ENCODE measurements at regions not wholly inside any gene's neighbourhood (a gene's known extent, or its start where the extent isn't known, plus 50 kb on each side); places are given as distances from the start of the nearest gene placed in this dataset.

DNA sequence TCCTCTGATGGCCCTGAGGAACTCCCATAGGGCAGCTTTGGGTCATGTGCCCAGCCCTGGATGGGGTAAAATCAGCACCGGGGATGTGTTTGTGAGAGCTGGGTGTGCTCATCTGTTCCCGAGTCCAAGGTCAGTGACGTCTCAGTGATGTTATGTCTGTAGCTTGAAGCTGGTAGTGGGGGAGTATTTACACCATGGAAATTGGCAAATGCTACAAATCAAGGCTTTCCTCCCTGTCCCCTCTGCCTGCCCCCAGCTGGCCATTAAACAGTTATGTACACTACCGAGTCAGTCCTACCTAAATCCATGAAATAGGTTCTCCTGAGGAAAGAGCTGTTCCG lies 117.8 kb upstream of the SLC25A33 start:
- Histone ChIP-seq H3K79me1 (ENCODE audit: insufficient read depth, low read depth, low read length, poor library complexity, severe bottlenecking) (no peaks in the 10 kb centered on the region), H4K8ac (replicated peaks; ENCODE audit: insufficient read length, low read depth, low read length) (no peak overlapping the region)
- no CpG with 5 or more reads among the region's 5 CpGs for WGBS (ENCODE audit: extremely low coverage, insufficient read length, low lambda C conversion rate)

More for the DNA sequence above, 117.8 kb upstream of the SLC25A33 start:
- no peaks in the 10 kb centered on the region for H3K9me3 Mint-ChIP-seq
- Histone ChIP-seq H3K56ac (ENCODE audit: insufficient read length, low read depth, low read length) (no peak overlapping the region), H2AK5ac (ENCODE audit: insufficient read length, low read length) (no peak overlapping the region), H4K5ac (ENCODE audit: insufficient read length, low read depth, low read length) (no peak overlapping the region), H3K23ac (ENCODE audit: insufficient read length, low read depth, low read length) (no peak overlapping the region), H3K9me3 (ENCODE audit: control insufficient read depth, low read depth, low read length) (no peaks in the 10 kb centered on the region), H4K91ac (ENCODE audit: insufficient read length, low read depth, low read length) (no peak overlapping the region), H2AFZ (ENCODE audit: low read length) (no peak overlapping the region), H3K4me2 (ENCODE audit: insufficient read depth, insufficient read length, low read length) (no peak overlapping the region), H3K18ac (ENCODE audit: insufficient read length, low read depth, low read length) (no peak overlapping the region), H3K4me1 (ENCODE audit: insufficient read depth, low read length) (no peaks in the 10 kb centered on the region), H2BK5ac (ENCODE audit: insufficient read length, low read length) (no peak overlapping the region), H2BK12ac (ENCODE audit: insufficient read length, low read depth, low read length) (no peak overlapping the region), H3K79me2 (ENCODE audit: insufficient read depth, low read length) (no peaks in the 10 kb centered on the region), H3K9ac (ENCODE audit: extremely low read depth, insufficient read length, low read length) (no peak overlapping the region), H3K14ac (ENCODE audit: insufficient read depth, low read length) (no peak overlapping the region), H3T11ph (ENCODE audit: low read length) (no peak overlapping the region), H3K27me3 (ENCODE audit: insufficient read depth, low read length) (no peaks in the 10 kb centered on the region; the same call in 1 of the 2 replicates), H2BK120ac (ENCODE audit: low read depth, low read length, poor library complexity, severe bottlenecking) (no peak overlapping the region), H2BK20ac (ENCODE audit: low read depth, low read length, poor library complexity, severe bottlenecking) (no peak overlapping the region), H2BK15ac (ENCODE audit: low read depth, low read length) (no peak overlapping the region), H4K20me1 (ENCODE audit: control insufficient read depth, insufficient read depth, insufficient read length) (no peaks in the 10 kb centered on the region), H3K4ac (ENCODE audit: low read depth, low read length) (no peak overlapping the region), H3K27ac (ENCODE audit: insufficient read length, low read depth, low read length) (no peak overlapping the region), H3K23me2 (ENCODE audit: insufficient read length, low read depth, low read length, poor library complexity, severe bottlenecking) (no peaks in the 10 kb centered on the region)
- H3K4me3 Mint-ChIP-seq, result no peak overlapping the region
- no peaks in the 10 kb centered on the region for H3K36me3 Mint-ChIP-seq (ENCODE audit: insufficient read depth in 1 of 3, low read depth in 3 of 3)
- DNase-seq, result no peak
- TF ChIP-seq, protein P1, sequence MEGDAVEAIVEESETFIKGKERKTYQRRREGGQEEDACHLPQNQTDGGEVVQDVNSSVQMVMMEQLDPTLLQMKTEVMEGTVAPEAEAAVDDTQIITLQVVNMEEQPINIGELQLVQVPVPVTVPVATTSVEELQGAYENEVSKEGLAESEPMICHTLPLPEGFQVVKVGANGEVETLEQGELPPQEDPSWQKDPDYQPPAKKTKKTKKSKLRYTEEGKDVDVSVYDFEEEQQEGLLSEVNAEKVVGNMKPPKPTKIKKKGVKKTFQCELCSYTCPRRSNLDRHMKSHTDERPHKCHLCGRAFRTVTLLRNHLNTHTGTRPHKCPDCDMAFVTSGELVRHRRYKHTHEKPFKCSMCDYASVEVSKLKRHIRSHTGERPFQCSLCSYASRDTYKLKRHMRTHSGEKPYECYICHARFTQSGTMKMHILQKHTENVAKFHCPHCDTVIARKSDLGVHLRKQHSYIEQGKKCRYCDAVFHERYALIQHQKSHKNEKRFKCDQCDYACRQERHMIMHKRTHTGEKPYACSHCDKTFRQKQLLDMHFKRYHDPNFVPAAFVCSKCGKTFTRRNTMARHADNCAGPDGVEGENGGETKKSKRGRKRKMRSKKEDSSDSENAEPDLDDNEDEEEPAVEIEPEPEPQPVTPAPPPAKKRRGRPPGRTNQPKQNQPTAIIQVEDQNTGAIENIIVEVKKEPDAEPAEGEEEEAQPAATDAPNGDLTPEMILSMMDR (conservative IDR thresholded peaks at IDR 0.05), result no peak
- no peak overlapping the region for H3K27ac Mint-ChIP-seq
- H3K4me1 Mint-ChIP-seq, result peaks cover 3 to 7% of the 10 kb centered on the region in 2 experiments; a peak in 3 of 4 replicates
- H3K27me3 Mint-ChIP-seq (ENCODE audit: low read depth), result peaks cover 5% of the 10 kb centered on the region

Data from H9 (cell line).